BLaER1 treated with 17β-estradiol and CSF1 and Interleukin-3, amounts not matched to agents 10 nM and 100 nM (cell line): ENCODE measurements at regions not wholly inside any gene's neighbourhood (a gene's known extent, or its start where the extent isn't known, plus 50 kb on each side); places are given as distances from the start of the nearest gene placed in this dataset.

Experiments
- H3K27ac ChIP-seq, 11 experiments: shearing (Covaris generic); formaldehyde crosslinking; 2 replicates each; pipeline ENCODE4 v1.8.1; 2022
- H3K27me3 ChIP-seq, 11 experiments: shearing (Covaris generic); formaldehyde crosslinking; 2 replicates each; pipeline ENCODE4 v1.8.1; 2022
- H3K36me3 ChIP-seq, 11 experiments: shearing (Covaris generic); formaldehyde crosslinking; 2 replicates each; pipeline ENCODE4 v1.8.1; 2022
- H3K4me1 ChIP-seq, 10 experiments: shearing (Covaris generic); formaldehyde crosslinking; 2 replicates each; pipeline ENCODE4 v1.8.1; 2022
- H3K4me2 ChIP-seq, 11 experiments: shearing (Covaris generic); formaldehyde crosslinking; 2 replicates each; pipeline ENCODE4 v1.8.1; 2022
- H3K4me3 ChIP-seq, 10 experiments: shearing (Covaris generic); formaldehyde crosslinking; 2 replicates each; pipeline ENCODE4 v1.8.1; 2022
- H3K9ac ChIP-seq, 11 experiments: shearing (Covaris generic); formaldehyde crosslinking; 2 replicates each; pipeline ENCODE4 v1.8.1; 2022
- H3K9me3 ChIP-seq, 11 experiments: shearing (Covaris generic); formaldehyde crosslinking; replicated peaks in 1 of 11; 2 replicates each; pipeline ENCODE4 v1.8.1; 2022
- H4K20me1 ChIP-seq, 11 experiments: shearing (Covaris generic); formaldehyde crosslinking; 2 replicates each; pipeline ENCODE4 v1.8.1; 2022
- Cebpa-rat ChIP-seq, 11 experiments: shearing (Covaris generic); IDR thresholded peaks; 2 replicates each; pipeline ENCODE4 v1.8.1; 2022

- Histone ChIP-seq H3K4me3 (no peak overlapping the region), H3K36me3 (no peaks in the 10 kb centered on the region), H3K4me2 (peak overlapping the region in 3 of 11 experiments; percentile 10 to 51 (median 29); a peak in 2 of 22 replicates), H3K9me3 (peaks cover 0 to 8% (median 5%) of the 10 kb centered on the region in 11 experiments; a peak in 8 of 22 replicates), H4K20me1 (peaks cover 0 to 13% (median 0%) of the 10 kb centered on the region in 11 experiments; a peak in 2 of 22 replicates), H3K27ac (no peak overlapping the region), H3K9ac (no peak overlapping the region), H3K4me1 (peaks cover 13 to 30% (median 22%) of the 10 kb centered on the region in 10 experiments), H3K27me3 (peaks cover 0 to 9% (median 0%) of the 10 kb centered on the region in 11 experiments; a peak in 4 of 22 replicates)
- TF ChIP-seq Cebpa-rat (IDR thresholded peaks at IDR 0.05): no peak
These were observed 116.6 kb upstream of the RPS6KA2 start for GRCh38 chr6:166743406-166744222.

- peaks cover 0 to 9% (median 0%) of the 10 kb centered on the region in 11 experiments; a peak in 4 of 22 replicates for H3K27me3 ChIP-seq
- no peaks in the 10 kb centered on the region for H3K36me3 ChIP-seq
- no peak overlapping the region for H3K4me2 ChIP-seq
- peaks cover 0 to 13% (median 0%) of the 10 kb centered on the region in 11 experiments; a peak in 2 of 22 replicates for H4K20me1 ChIP-seq
- no peak for TF ChIP-seq Cebpa-rat (IDR thresholded peaks at IDR 0.05)
- H3K27ac ChIP-seq: no peak overlapping the region
- H3K9ac ChIP-seq: no peak overlapping the region
- H3K4me3 ChIP-seq: no peak overlapping the region
- peaks cover 0 to 8% (median 5%) of the 10 kb centered on the region in 11 experiments; a peak in 8 of 22 replicates for H3K9me3 ChIP-seq
- peaks cover 10 to 32% (median 19%) of the 10 kb centered on the region in 10 experiments for H3K4me1 ChIP-seq
These were observed 115.9 kb upstream of the RPS6KA2 start for GRCh38 chr6:166742981-166743380.

DNA sequence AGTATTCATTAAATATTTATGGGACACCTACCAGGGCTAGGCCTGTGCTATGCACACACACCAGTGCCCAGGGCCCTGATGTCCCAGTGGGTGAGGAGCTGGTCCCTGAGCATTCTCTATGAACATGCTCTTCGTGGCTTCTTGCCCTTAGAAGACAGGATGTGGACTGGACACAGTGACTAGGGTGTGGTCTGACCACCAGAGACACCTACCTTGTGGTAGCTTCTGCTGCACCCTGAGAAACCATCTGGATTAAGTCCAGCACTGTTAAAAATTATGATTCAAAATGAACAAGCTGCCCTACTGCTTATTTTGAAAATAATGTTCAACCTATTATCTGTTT is 112.9 kb upstream of the RPS6KA2 start:
- Histone ChIP-seq H3K4me1 (peaks cover 0 to 35% (median 7%) of the 10 kb centered on the region in 10 experiments; a peak in 15 of 20 replicates), H3K27me3 (no peaks in the 10 kb centered on the region), H3K4me2 (peak overlapping the region in 3 of 11 experiments; percentile 11 to 18 (median 15); a peak in 4 of 22 replicates), H3K9ac (no peak overlapping the region), H3K27ac (no peak overlapping the region), H3K9me3 (peaks cover 0 to 8% (median 5%) of the 10 kb centered on the region in 11 experiments; a peak in 8 of 22 replicates), H3K4me3 (no peak overlapping the region), H3K36me3 (no peaks in the 10 kb centered on the region), H4K20me1 (0 out of 22 replicates have a peak, but pooled peaks cover 0 to 3% (median 0%) of the 10 kb centered on the region in 11 experiments)
- TF ChIP-seq Cebpa-rat (IDR thresholded peaks at IDR 0.05): no peak

GRCh38 chr6:166739117-166739975 is 112.3 kb upstream of the RPS6KA2 start:
- no peaks in the 10 kb centered on the region for H3K27me3 ChIP-seq
- peaks cover 0 to 35% (median 4%) of the 10 kb centered on the region in 10 experiments; a peak in 15 of 20 replicates for H3K4me1 ChIP-seq
- H3K9ac ChIP-seq: no peak overlapping the region
- H3K27ac ChIP-seq: no peak overlapping the region
- peak overlapping the region in 3 of 11 experiments; percentile 11 to 18 (median 15); a peak in 4 of 22 replicates for H3K4me2 ChIP-seq
- H3K4me3 ChIP-seq: no peak overlapping the region
- peaks cover 0 to 2% (median 0%) of the 10 kb centered on the region in 11 experiments; a peak in 3 of 22 replicates for H3K9me3 ChIP-seq
- no peaks in the 10 kb centered on the region for H3K36me3 ChIP-seq
- H4K20me1 ChIP-seq: 0 out of 22 replicates have a peak, but pooled peaks cover 0 to 3% (median 0%) of the 10 kb centered on the region in 11 experiments
- no peak for TF ChIP-seq Cebpa-rat (IDR thresholded peaks at IDR 0.05)

DNA sequence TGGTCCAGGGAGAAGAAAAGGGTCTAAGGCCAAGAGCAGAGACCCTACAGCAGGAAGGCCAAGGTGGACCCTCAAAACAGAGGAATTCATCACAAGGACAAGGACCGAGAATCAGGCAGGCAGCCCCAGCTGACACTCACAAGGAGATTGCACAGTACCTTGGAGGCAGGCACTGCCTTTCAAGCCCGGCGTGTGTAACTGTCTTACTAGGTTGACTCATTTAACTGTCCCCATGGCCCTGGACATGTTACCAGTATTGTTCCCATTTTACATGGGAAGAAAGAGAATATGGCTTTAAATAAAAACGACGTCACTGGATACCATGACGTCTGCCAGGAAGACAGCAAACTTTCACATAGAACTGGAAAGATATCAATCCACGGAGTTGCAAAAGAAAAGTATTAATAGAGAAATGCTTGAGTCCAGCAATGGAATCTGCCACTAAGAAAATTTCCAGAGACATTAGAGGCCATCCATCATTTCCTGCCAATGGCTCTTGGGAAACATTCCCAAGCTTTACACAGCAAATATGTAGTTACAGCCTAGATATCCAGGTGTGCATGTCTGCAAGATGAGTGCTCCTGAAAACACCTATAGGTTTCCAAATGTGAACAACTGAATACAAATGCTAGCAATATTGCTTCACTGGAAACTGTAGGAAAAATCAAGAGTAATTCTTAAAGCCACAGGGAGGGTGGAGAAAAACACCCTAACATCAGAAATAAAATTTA is 111.5 kb upstream of the RPS6KA2 start:
- H3K9ac ChIP-seq: no peak overlapping the region
- no peaks in the 10 kb centered on the region for H3K36me3 ChIP-seq
- peaks cover 0 to 35% (median 0%) of the 10 kb centered on the region in 10 experiments; a peak in 6 of 20 replicates for H3K4me1 ChIP-seq
- TF ChIP-seq Cebpa-rat (IDR thresholded peaks at IDR 0.05): no peak
- no peaks in the 10 kb centered on the region for H3K27me3 ChIP-seq
- no peak overlapping the region for H3K27ac ChIP-seq
- 0 out of 22 replicates have a peak, but pooled peaks cover 0 to 3% (median 0%) of the 10 kb centered on the region in 11 experiments for H4K20me1 ChIP-seq
- peak overlapping the region in 1 of 11 experiments; percentile 2; a peak in 1 of 22 replicates for H3K4me2 ChIP-seq
- no peak overlapping the region for H3K4me3 ChIP-seq
- H3K9me3 ChIP-seq: no peaks in the 10 kb centered on the region

- Histone ChIP-seq H3K9me3 (no peaks in the 10 kb centered on the region), H4K20me1 (0 out of 22 replicates have a peak, but pooled peaks cover 0 to 3% (median 0%) of the 10 kb centered on the region in 11 experiments), H3K9ac (no peak overlapping the region), H3K4me3 (no peak overlapping the region), H3K27ac (no peak overlapping the region), H3K4me2 (peak overlapping the region in 1 of 11 experiments; percentile 6; a peak in 1 of 22 replicates), H3K36me3 (no peaks in the 10 kb centered on the region), H3K27me3 (no peaks in the 10 kb centered on the region), H3K4me1 (peaks cover 0 to 35% (median 0%) of the 10 kb centered on the region in 10 experiments; a peak in 6 of 20 replicates)
- TF ChIP-seq Cebpa-rat (IDR thresholded peaks at IDR 0.05): no peak
These were observed 110.2 kb upstream of the RPS6KA2 start for GRCh38 chr6:166737261-166737660.

DNA sequence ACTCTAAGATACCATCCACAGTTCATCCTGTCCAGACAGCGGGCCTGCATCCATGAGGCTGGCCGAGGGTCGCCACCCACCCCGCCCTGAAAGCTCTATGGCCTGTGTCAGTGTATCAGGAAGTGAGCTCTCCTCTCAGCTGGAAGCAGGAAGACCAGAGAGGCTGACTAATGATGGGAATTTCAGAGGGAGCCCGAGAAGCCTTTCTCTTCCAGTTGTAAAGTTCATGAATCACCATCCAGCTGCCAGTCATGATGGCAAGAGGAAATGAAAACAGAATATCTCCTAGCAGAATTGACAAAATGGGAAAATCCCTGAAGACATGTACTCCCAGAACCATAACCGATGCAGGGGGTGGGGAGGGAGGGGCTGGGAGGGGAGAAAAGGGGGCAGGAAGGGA is 109.6 kb upstream of the RPS6KA2 start:
- no peaks in the 10 kb centered on the region for H3K36me3 ChIP-seq
- H3K9ac ChIP-seq: no peak overlapping the region
- H3K27me3 ChIP-seq: no peaks in the 10 kb centered on the region
- no peak overlapping the region for H3K4me3 ChIP-seq
- H3K9me3 ChIP-seq: no peaks in the 10 kb centered on the region
- peak overlapping the region in 3 of 11 experiments; percentile 25 to 59 (median 52); a peak in 5 of 22 replicates for H3K4me2 ChIP-seq
- no peak for TF ChIP-seq Cebpa-rat (IDR thresholded peaks at IDR 0.05)
- H3K27ac ChIP-seq: no peak overlapping the region
- 0 out of 22 replicates have a peak, but pooled peaks cover 0 to 3% (median 0%) of the 10 kb centered on the region in 11 experiments for H4K20me1 ChIP-seq
- H3K4me1 ChIP-seq: peaks cover 0 to 35% (median 0%) of the 10 kb centered on the region in 10 experiments; a peak in 6 of 20 replicates

DNA sequence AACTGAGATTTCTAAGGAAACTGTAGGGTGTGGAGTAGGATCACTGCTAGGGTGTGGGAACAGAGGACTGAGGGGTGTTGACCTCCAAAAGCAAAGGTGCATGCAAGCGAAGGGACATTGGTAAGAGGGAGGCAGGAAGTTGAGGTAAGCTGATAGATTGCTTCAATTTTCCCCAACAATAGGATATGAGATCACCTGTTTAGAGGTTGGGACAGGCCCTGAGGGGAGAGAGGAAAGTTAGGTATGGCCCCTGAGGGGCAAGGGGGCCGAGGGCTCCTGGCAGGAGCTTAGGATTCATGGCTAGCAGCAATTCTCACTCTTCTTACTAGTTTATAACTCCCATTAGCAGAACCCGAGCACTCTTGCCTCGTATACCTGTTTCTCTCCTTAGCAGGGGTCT is 106.8 kb upstream of the RPS6KA2 start:
- H3K9me3 ChIP-seq: no peaks in the 10 kb centered on the region
- no peak overlapping the region for H3K4me3 ChIP-seq
- H3K27me3 ChIP-seq: no peaks in the 10 kb centered on the region
- no peak overlapping the region for H3K27ac ChIP-seq
- no peaks in the 10 kb centered on the region for H4K20me1 ChIP-seq
- H3K36me3 ChIP-seq: no peaks in the 10 kb centered on the region
- H3K4me2 ChIP-seq: no peak overlapping the region
- TF ChIP-seq Cebpa-rat (IDR thresholded peaks at IDR 0.05): no peak
- H3K4me1 ChIP-seq: peaks cover 0 to 23% (median 6%) of the 10 kb centered on the region in 10 experiments; a peak in 10 of 20 replicates
- H3K9ac ChIP-seq: no peak overlapping the region
